Spleen (tissue), 7 donors: ENCODE measurements at regions not wholly inside any gene's neighbourhood (a gene's known extent, or its start where the extent isn't known, plus 50 kb on each side); places are given as distances from the start of the nearest gene placed in this dataset.

Experiments
- POLR2A ChIP-seq, 3 donors: fragments of 450-650 bp; IDR thresholded peaks; one replicate each; pipeline ENCODE4 v1.5.1; 2017; ENCODE audit warnings: antibody characterized with exemption in 3 of 3, mild to moderate bottlenecking in 1 of 3
- POLR2AphosphoS5 ChIP-seq, 3 donors: sonication (generic); formaldehyde crosslinking; IDR thresholded peaks; one replicate each; pipeline ENCODE4 v1.5.1; 2017; ENCODE audit warnings: antibody characterized with exemption in 3 of 3
- TF ChIP-seq, protein P1 (sequence below), 11 experiments: fragments of 200-600 bp in 7 of 11; fragments of 450-650 bp in 4 of 11; sonication (generic) in 4 of 11; IDR thresholded peaks in 8 of 11; conservative IDR thresholded peaks in 3 of 11; 1 replicate in 7 of 11; 2 replicates in 4 of 11; pipeline versions ENCODE4 v1.4.0 to v1.8.0; 2016 to 2021; ENCODE audit warnings: antibody characterized with exemption in 11 of 11, inconsistent platforms in 4 of 11, mild to moderate bottlenecking in 1 of 11
- donor health status: DM: no; HTN: no; CAD: no; lungs with moderate emphysema.
- donor health status: DM: no; HTN: no; CAD: no.
- donor health status: DM: no; HTN: no; CAD: no.

DNA sequence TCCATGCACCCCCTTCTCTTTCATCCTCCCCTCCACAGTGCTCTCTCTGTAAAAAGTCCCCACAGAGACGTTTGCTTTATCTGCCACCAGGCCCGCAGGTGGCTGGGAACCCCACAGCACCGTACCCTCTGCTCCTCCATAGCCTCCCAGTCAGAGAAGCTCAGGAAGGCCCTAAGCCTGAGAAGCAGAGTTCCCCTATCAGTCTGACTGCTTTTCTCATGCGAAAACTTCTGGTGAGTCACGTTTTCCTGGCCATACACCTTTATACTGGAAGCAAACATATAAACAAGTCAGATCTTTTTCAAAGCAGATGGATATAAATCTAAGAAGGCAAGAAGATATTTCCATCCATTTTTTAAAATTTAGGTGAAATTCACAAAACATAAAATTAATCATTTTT, 51.5 kb upstream of the MEF2A start:
- TF ChIP-seq POLR2A (IDR thresholded peaks at IDR 0.05) (no peak), POLR2AphosphoS5 (IDR thresholded peaks at IDR 0.05) (no peak)
- TF ChIP-seq, protein P1, sequence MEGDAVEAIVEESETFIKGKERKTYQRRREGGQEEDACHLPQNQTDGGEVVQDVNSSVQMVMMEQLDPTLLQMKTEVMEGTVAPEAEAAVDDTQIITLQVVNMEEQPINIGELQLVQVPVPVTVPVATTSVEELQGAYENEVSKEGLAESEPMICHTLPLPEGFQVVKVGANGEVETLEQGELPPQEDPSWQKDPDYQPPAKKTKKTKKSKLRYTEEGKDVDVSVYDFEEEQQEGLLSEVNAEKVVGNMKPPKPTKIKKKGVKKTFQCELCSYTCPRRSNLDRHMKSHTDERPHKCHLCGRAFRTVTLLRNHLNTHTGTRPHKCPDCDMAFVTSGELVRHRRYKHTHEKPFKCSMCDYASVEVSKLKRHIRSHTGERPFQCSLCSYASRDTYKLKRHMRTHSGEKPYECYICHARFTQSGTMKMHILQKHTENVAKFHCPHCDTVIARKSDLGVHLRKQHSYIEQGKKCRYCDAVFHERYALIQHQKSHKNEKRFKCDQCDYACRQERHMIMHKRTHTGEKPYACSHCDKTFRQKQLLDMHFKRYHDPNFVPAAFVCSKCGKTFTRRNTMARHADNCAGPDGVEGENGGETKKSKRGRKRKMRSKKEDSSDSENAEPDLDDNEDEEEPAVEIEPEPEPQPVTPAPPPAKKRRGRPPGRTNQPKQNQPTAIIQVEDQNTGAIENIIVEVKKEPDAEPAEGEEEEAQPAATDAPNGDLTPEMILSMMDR (IDR thresholded peaks at IDR 0.05 in 8 of 11, conservative IDR thresholded peaks at IDR 0.05 in 3 of 11): no peak
